Activated T-cell treated with anti-CD3 and anti-CD28 coated beads, Interleukin-2, amount 50 U/mL, for 72 hours (primary cell): ENCODE measurements at regions not wholly inside any gene's neighbourhood (a gene's known extent, or its start where the extent isn't known, plus 50 kb on each side); places are given as distances from the start of the nearest gene placed in this dataset.
"Not testable (repeated sequence)": the region's sequence is repeated elsewhere in the genome, so short reads cannot be mapped to it uniquely, and the experiment has no call there.

Experiments used
- ATAC-seq, 2 donors: fragments of 150-1000 bp; cut with Tn5 transposase; replicated peaks in 1 of 2; 2 replicates each; pipeline ENCODE4 v1.10.0; 2021; ENCODE audit warnings: moderate library complexity in 2 of 2, mild to moderate bottlenecking in 1 of 2
- DNase-seq, 2 donors: peaks; one replicate each; pipeline ENCODE4 v3.0.0; 2021 to 2022; ENCODE audit warnings: mixed read lengths in 1 of 2
- H3K27ac Mint-ChIP-seq: one replicate; pipeline ENCODE4 v1.8.0; 2022; ENCODE audit warnings: mild to moderate bottlenecking, moderate library complexity, mixed read lengths
- H3K27me3 Mint-ChIP-seq: one replicate; pipeline ENCODE4 v1.8.0; 2022; ENCODE audit warnings: low read depth, mixed read lengths
- H3K36me3 Mint-ChIP-seq, 2 donors: one replicate each; pipeline ENCODE4 v1.8.0; 2022; ENCODE audit warnings: mixed read lengths in 2 of 2, mild to moderate bottlenecking in 1 of 2; ENCODE audit not compliant: insufficient read depth in 2 of 2
- H3K4me1 Mint-ChIP-seq: one replicate; pipeline ENCODE4 v1.8.0; 2022; ENCODE audit warnings: low read depth, mixed read lengths
- H3K4me3 Mint-ChIP-seq, 2 donors: one replicate each; pipeline ENCODE4 v1.8.0; 2022; ENCODE audit warnings: mild to moderate bottlenecking in 2 of 2, mixed read lengths in 2 of 2, moderate library complexity in 2 of 2
- H3K9me3 Mint-ChIP-seq, 2 donors: one replicate each; pipeline ENCODE4 v1.8.0; 2022; ENCODE audit warnings: mixed read lengths in 2 of 2

DNA sequence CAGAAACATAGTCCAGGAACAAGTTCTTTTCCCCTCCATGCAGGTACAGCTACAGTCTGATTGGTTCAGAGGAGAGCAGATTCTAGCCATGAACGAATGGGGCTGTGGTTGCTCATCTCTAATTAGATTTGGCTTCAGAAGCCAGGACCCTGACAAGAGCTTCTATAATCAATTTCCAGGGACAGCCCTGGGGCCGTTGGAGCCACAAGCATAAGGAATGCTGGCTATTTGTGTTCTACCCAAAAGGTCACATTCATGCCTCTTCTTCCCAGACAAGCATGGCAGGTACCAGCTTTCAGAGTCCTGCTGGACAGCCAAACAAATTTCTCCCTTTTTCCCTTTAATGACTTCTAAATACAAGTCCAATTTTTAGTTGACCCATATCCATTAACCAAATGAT, 215.5 kb upstream of the LRTM1 start:
- no peak overlapping the region for H3K27ac Mint-ChIP-seq
- H3K36me3 Mint-ChIP-seq: no peaks in the 10 kb centered on the region
- H3K9me3 Mint-ChIP-seq: peaks cover 0 to 4% of the 10 kb centered on the region in 2 donors
- no peak for DNase-seq
- H3K27me3 Mint-ChIP-seq: no peaks in the 10 kb centered on the region
- H3K4me1 Mint-ChIP-seq: no peaks in the 10 kb centered on the region
- no peak for ATAC-seq
- H3K4me3 Mint-ChIP-seq: no peak overlapping the region

DNA sequence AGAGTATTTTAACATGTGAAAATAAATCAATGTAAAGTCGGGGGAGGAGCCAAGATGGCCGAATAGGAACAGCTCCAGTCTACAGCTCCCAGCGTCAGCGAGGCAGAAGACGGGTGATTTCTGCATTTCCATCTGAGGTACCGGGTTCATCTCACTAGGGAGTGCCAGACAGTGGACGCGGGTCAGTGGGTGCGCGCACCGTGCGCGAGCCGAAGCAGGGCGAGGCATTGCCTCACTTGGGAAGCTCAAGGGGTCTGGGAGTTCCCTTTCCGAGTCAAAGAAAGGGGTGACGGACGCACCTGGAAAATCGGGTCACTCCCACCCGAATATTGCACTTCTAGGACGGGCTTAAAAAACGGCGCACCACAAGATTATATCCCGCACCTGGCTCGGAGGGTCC, 208.4 kb upstream of the LRTM1 start:
- not testable (repeated sequence) for H3K36me3 Mint-ChIP-seq, H3K9me3 Mint-ChIP-seq, ATAC-seq, H3K4me3 Mint-ChIP-seq, DNase-seq, H3K27ac Mint-ChIP-seq, H3K4me1 Mint-ChIP-seq, H3K27me3 Mint-ChIP-seq

DNA sequence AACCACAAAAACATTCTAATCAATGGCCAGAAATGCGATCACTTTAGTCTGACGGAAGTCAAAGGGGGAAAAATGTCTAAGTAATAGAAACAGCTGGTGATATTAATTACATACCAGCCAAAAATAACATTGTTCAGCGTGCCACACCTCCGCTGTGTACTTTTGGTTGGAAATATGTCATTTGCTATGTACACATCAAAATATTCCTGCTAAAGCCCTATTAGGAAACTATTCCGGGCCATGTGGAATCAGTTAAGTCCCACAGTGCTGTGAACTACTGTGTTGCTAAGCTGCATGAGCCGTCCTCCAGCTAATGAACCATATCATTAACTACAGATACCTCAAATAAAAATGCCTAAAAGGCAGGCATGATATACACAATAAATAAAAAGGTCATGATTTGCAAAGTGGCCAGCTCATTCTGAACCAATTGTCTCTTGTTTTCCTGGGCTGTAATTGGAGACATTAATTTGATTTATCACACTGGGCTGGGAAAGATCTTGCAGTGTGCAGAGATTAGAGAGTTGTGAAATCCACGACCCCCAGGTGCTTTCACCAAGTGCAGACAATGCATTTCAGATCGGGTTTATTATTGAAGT, 200.5 kb upstream of the LRTM1 start:
- H3K4me1 Mint-ChIP-seq: no peaks in the 10 kb centered on the region
- H3K27ac Mint-ChIP-seq: no peak overlapping the region
- no peaks in the 10 kb centered on the region for H3K36me3 Mint-ChIP-seq
- no peak overlapping the region for H3K4me3 Mint-ChIP-seq
- H3K9me3 Mint-ChIP-seq: peaks cover 0 to 2% of the 10 kb centered on the region in 2 donors
- DNase-seq (no peak), ATAC-seq (no peak)
- H3K27me3 Mint-ChIP-seq: no peaks in the 10 kb centered on the region

DNA sequence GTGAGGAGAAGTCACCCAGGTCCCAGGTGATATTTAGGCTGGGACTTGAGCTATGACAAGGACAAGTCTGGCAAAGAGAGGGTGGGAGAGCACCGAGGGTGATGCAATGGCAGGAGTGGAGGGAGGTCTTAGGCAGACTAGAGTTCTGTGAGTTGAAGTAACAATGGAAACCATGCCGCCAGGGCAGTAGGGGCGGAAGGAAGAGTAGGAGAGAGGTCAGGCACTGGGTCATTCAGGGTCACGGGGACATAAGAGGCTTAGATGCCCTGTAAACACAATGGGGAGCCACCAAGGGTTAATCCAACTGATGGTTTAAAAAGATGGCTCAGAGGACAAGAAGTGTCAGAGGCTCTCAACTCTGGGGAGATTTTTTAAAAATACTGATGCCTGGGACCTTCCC, 199.7 kb upstream of the LRTM1 start:
- Mint-ChIP-seq H3K4me3 (no peak overlapping the region), H3K9me3 (peaks cover 2 to 3% of the 10 kb centered on the region in 2 donors), H3K4me1 (no peaks in the 10 kb centered on the region), H3K27me3 (no peaks in the 10 kb centered on the region), H3K36me3 (no peaks in the 10 kb centered on the region), H3K27ac (no peak overlapping the region)
- ATAC-seq (no peak), DNase-seq (no peak)

DNA sequence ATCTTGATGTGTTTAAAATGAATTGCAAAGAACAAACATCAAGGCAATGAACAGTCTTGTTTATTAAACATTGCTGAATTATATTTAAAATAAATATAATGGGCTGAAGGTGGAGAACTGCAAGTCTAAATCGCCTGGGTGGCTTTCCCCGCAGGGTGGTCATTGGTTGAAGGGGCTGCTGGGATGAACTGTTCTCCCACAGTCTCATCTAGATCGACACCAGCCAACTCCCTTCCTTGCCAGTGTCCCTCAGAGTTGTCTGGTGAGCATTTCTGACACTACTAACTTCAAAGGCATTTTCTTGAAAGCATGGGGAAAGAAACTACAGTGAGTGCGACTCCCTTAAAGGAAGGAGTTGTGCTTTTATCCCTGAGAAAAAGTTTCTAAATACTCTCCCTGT, 196.5 kb upstream of the LRTM1 start:
- Mint-ChIP-seq H3K4me1 (no peaks in the 10 kb centered on the region), H3K27me3 (no peaks in the 10 kb centered on the region), H3K4me3 (no peak overlapping the region), H3K27ac (no peak overlapping the region), H3K36me3 (no peaks in the 10 kb centered on the region), H3K9me3 (peaks cover 2 to 5% of the 10 kb centered on the region in 2 donors)
- DNase-seq (no peak), ATAC-seq (no peak)
